Activated B cell treated with CpG ODN at 0.5 μM for 24 hours (primary cell): ENCODE measurements at regions not wholly inside any gene's neighbourhood (a gene's known extent, or its start where the extent isn't known, plus 50 kb on each side); places are given as distances from the start of the nearest gene placed in this dataset.
"Not testable (repeated sequence)": the region's sequence is repeated elsewhere in the genome, so short reads cannot be mapped to it uniquely, and the experiment has no call there.

Experiments used
- ATAC-seq: fragments of 200-7000 bp; cut with Tn5 transposase; one replicate; pipeline ENCODE4 v1.10.0; 2021; ENCODE audit warnings: low read depth, mild to moderate bottlenecking, moderate library complexity
- CTCF ChIA-PET: fragments of 350-600 bp; sonication (Branson Sonifier 250); formaldehyde crosslinking; loops from one replicate; lab custom pipeline; 2021; ENCODE audit warnings: antibody characterized with exemption; lab: Charles Lee
- POLR2A ChIA-PET: fragments of 350-600 bp; sonication (Branson Sonifier 250); formaldehyde crosslinking; loops from one replicate; lab custom pipeline; 2021; ENCODE audit warnings: antibody characterized with exemption; lab: Charles Lee
- DNase-seq: peaks from one replicate; pipeline ENCODE4 v3.0.0; 2022
- H3K27ac Mint-ChIP-seq: one replicate; pipeline ENCODE4 v1.8.0; 2020; ENCODE audit warnings: mixed read lengths
- H3K27me3 Mint-ChIP-seq: one replicate; pipeline ENCODE4 v1.8.0; 2021; ENCODE audit warnings: mixed read lengths
- H3K36me3 Mint-ChIP-seq: one replicate; pipeline ENCODE4 v1.8.0; 2021; ENCODE audit warnings: low read depth, mixed read lengths
- H3K4me1 Mint-ChIP-seq: one replicate; pipeline ENCODE4 v1.8.0; 2021; ENCODE audit warnings: mixed read lengths
- H3K4me3 Mint-ChIP-seq: one replicate; pipeline ENCODE4 v1.8.0; 2020; ENCODE audit warnings: mild to moderate bottlenecking, mixed read lengths
- H3K9me3 Mint-ChIP-seq: one replicate; pipeline ENCODE4 v1.8.0; 2020; ENCODE audit warnings: mixed read lengths
- CTCF ChIP-seq: fragments of 200-600 bp; IDR thresholded peaks from one replicate; pipeline ENCODE4 v1.8.0; 2022; ENCODE audit warnings: antibody characterized with exemption, mild to moderate bottlenecking
- intact Hi-C: fragments of 100-400 bp; cut with micrococcal nuclease; formaldehyde crosslinking; loops from one replicate; pipeline ENCODE4 v1.15.1; 2024

- Mint-ChIP-seq H3K36me3 (no peaks in the 10 kb centered on the region), H3K27ac (no peak overlapping the region), H3K9me3 (no peaks in the 10 kb centered on the region), H3K4me3 (no peak overlapping the region), H3K27me3 (no peaks in the 10 kb centered on the region), H3K4me1 (no peaks in the 10 kb centered on the region)
- ATAC-seq (no peak), DNase-seq (no peak)
- intact Hi-C loops = no loop called here
- TF ChIP-seq CTCF = no peak
- ChIA-PET CTCF (no interaction called here), POLR2A (no interaction called here)
Observed at GRCh38 chr2:14999114-14999661, 366.7 kb downstream of the LRATD1 start.

GRCh38 chr2:15002519-15002918, 370.0 kb downstream of the LRATD1 start:
- DNase-seq, intact Hi-C loops, H3K4me1 Mint-ChIP-seq, H3K27ac Mint-ChIP-seq, H3K9me3 Mint-ChIP-seq, ATAC-seq, POLR2A ChIA-PET, H3K27me3 Mint-ChIP-seq, H3K4me3 Mint-ChIP-seq, H3K36me3 Mint-ChIP-seq, CTCF ChIA-PET: not testable (repeated sequence)

- Mint-ChIP-seq H3K27me3 (peaks cover 1% of the 10 kb centered on the region), H3K27ac (no peak overlapping the region), H3K4me1 (no peaks in the 10 kb centered on the region), H3K4me3 (no peak overlapping the region), H3K9me3 (peaks cover 4% of the 10 kb centered on the region), H3K36me3 (no peaks in the 10 kb centered on the region)
- ChIA-PET CTCF (no interaction called here), POLR2A (no interaction called here)
- intact Hi-C loops = no loop called here
- no peak for ATAC-seq
- DNase-seq = no peak
- TF ChIP-seq CTCF = no peak
Observed at GRCh38 chr2:15006667-15007066, 374.1 kb downstream of the LRATD1 start.

- Mint-ChIP-seq H3K4me1 (no peaks in the 10 kb centered on the region), H3K27me3 (peaks cover 1% of the 10 kb centered on the region), H3K4me3 (no peak overlapping the region), H3K9me3 (peaks cover 11% of the 10 kb centered on the region), H3K27ac (no peak overlapping the region), H3K36me3 (no peaks in the 10 kb centered on the region)
- no peak for DNase-seq
- no peak for TF ChIP-seq CTCF
- ATAC-seq = no peak
- ChIA-PET CTCF (no interaction called here), POLR2A (no interaction called here)
- intact Hi-C loops = no loop called here
Observed at GRCh38 chr2:15009681-15010080, 377.2 kb downstream of the LRATD1 start.

- CTCF ChIA-PET = no interaction called here
- peaks cover 11% of the 10 kb centered on the region for H3K9me3 Mint-ChIP-seq
- H3K27ac Mint-ChIP-seq = no peak overlapping the region
- peaks cover 1% of the 10 kb centered on the region for H3K27me3 Mint-ChIP-seq
- no peak overlapping the region for H3K4me3 Mint-ChIP-seq
- intact Hi-C loops = no loop called here
- no peaks in the 10 kb centered on the region for H3K36me3 Mint-ChIP-seq
- H3K4me1 Mint-ChIP-seq = no peaks in the 10 kb centered on the region
- POLR2A ChIA-PET = no interaction called here
- DNase-seq (no peak), ATAC-seq (no peak)
- no peak for TF ChIP-seq CTCF
Observed at GRCh38 chr2:15010346-15010745, 377.8 kb downstream of the LRATD1 start.

- ChIA-PET POLR2A (no interaction called here), CTCF (no interaction called here)
- no peak overlapping the region for H3K4me3 Mint-ChIP-seq
- ATAC-seq = no peak
- H3K4me1 Mint-ChIP-seq = no peaks in the 10 kb centered on the region
- H3K27me3 Mint-ChIP-seq = no peaks in the 10 kb centered on the region
- no peak for DNase-seq
- H3K9me3 Mint-ChIP-seq = peaks cover 4% of the 10 kb centered on the region
- TF ChIP-seq CTCF = no peak
- H3K27ac Mint-ChIP-seq = no peak overlapping the region
- intact Hi-C loops = no loop called here
- no peaks in the 10 kb centered on the region for H3K36me3 Mint-ChIP-seq
Observed at GRCh38 chr2:15018814-15019213, 386.3 kb downstream of the LRATD1 start.
